ENCODE measurements at regions not wholly inside any gene's neighbourhood (a gene's known extent, or its start where the extent isn't known, plus 50 kb on each side); places are given as distances from the start of the nearest gene placed in this dataset.

DNA sequence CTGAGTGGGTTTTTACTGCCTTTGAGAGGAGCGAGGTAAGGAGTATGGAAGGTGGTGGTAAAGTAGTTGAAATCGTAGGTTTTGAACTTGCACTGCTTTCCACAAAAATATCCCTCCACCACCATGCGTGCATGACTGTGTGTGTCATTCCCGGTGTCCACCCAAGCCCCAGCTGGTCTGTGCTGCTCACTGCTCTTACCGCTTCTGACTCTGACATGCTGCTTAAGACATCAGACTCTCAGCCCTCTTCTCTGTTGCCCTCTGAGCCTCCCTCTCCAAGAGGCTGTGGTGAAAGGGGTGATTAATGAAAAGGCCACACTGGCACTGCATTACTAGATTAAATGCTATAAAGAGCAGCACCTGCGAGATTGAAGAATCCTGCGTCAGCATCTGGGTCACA, 128.7 kb downstream of the SPATA19 start:
- no peak overlapping the region for H3K4me3 Mint-ChIP-seq
- H3F3A ChIP-seq (ENCODE audit: low read depth): peaks cover 25% of the 10 kb centered on the region

DNA sequence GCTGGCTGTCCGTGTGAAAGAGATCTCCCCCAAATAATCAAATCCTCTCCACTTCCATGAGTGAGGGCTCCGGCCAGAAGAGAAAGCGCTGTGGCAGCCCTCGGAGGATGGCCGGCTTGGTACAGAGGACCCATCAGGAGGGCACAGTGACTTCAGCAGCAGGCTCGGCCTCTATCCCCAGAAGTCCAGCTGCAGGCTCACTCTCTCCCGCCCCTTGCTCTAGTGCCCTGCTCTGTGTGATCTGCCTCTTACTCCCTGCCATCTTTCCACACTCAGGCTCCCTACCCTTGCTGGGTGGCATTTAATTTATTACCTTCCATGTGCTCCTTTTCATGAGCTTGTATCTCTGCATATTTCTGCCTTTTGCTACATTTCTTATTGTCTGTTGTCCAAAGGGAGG, 129.7 kb downstream of the SPATA19 start:
- H3K4me1 ChIP-seq: peaks cover 38% of the 10 kb centered on the region
- no peak overlapping the region for H3K27ac Mint-ChIP-seq
- no peak for DNase-seq (ENCODE audit: low spot score)

More for the DNA sequence above, 128.7 kb downstream of the SPATA19 start:
- Histone ChIP-seq H3K36me3 (no peaks in the 10 kb centered on the region), H2AFZ (replicated peaks) (no peak overlapping the region), H4K20me1 (ENCODE audit: low read depth) (no peaks in the 10 kb centered on the region), H3K4me3 (no peak overlapping the region), H3K4me2 (no peak overlapping the region), H3K4me1 (peaks cover 36% of the 10 kb centered on the region), H3K9me3 (ENCODE audit: low read depth) (no peaks in the 10 kb centered on the region), H3K9ac (no peak overlapping the region), H3K27me3 (no peaks in the 10 kb centered on the region), H3K79me2 (ENCODE audit: low read depth) (no peaks in the 10 kb centered on the region), H3K27ac (no peak overlapping the region)
- no peak for DNase-seq (ENCODE audit: low spot score)
- peaks cover 17% of the 10 kb centered on the region for H3K4me1 Mint-ChIP-seq
- H3K27ac Mint-ChIP-seq: no peak overlapping the region
- H3K9me3 Mint-ChIP-seq: no peaks in the 10 kb centered on the region
- H3K36me3 Mint-ChIP-seq: no peaks in the 10 kb centered on the region
- H3K27me3 Mint-ChIP-seq (ENCODE audit: insufficient read depth, low read depth): peaks cover 7% of the 10 kb centered on the region
- TF ChIP-seq EZH2 (IDR thresholded peaks at IDR 0.05) (no peak), EZH2phosphoT487 (IDR thresholded peaks at IDR 0.05) (no peak)
- TF ChIP-seq, protein P1, sequence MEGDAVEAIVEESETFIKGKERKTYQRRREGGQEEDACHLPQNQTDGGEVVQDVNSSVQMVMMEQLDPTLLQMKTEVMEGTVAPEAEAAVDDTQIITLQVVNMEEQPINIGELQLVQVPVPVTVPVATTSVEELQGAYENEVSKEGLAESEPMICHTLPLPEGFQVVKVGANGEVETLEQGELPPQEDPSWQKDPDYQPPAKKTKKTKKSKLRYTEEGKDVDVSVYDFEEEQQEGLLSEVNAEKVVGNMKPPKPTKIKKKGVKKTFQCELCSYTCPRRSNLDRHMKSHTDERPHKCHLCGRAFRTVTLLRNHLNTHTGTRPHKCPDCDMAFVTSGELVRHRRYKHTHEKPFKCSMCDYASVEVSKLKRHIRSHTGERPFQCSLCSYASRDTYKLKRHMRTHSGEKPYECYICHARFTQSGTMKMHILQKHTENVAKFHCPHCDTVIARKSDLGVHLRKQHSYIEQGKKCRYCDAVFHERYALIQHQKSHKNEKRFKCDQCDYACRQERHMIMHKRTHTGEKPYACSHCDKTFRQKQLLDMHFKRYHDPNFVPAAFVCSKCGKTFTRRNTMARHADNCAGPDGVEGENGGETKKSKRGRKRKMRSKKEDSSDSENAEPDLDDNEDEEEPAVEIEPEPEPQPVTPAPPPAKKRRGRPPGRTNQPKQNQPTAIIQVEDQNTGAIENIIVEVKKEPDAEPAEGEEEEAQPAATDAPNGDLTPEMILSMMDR (IDR thresholded peaks at IDR 0.05): no peak

DNA sequence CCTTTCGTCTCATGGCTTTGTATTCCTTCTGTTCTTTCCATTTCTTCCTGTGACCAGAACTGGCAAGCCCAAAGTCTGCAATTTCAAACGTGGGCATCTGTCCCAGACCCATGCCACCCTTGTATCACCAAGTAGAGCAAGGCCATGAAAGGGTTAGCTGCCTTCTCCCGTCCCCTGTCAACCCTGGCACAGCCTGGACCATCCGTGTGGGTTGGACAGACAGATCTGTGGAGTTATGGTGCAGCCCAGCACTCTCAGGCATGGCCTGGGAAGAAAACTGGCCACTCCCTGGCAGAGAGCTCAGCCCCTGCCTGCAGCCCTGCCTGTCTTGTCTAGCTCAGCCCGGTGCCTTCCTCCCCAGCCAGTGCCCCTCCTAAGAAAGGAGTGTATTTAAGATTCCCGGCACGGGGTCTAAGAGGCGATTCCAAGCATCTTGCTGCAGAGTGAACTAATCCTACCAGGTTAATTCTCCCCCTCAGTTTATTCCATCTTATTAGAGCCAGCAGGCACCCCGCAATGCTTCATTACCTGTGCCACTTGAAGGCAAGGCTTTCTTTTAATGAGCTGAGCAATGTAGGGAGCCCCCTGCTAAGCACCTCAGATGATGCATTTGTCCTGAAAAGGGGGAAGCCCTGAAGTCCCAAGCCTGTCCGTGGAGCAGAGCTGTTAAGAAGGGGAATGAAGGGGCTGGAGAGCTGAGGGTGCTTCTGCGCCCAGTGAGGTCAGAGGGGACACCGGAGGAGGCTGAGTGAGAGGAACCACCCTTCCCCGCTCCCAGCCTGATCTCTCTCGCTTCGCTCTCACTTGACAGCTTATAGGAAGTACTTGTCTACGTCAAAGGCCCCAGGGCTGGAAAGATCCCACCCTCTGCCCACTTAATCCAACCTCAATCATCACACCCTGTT, 130.6 kb downstream of the SPATA19 start:
- Histone ChIP-seq H3K27ac (no peak overlapping the region), H3K4me3 (no peak overlapping the region), H3K79me2 (ENCODE audit: low read depth) (no peaks in the 10 kb centered on the region), H3K4me2 (peak overlapping the region; percentile 46), H2AFZ (replicated peaks) (no peak overlapping the region), H3K4me1 (peaks cover 38% of the 10 kb centered on the region), H4K20me1 (ENCODE audit: low read depth) (no peaks in the 10 kb centered on the region), H3K9me3 (ENCODE audit: low read depth) (no peaks in the 10 kb centered on the region), H3K9ac (no peak overlapping the region), H3K36me3 (no peaks in the 10 kb centered on the region), H3F3A (ENCODE audit: low read depth) (peaks cover 27% of the 10 kb centered on the region), H3K27me3 (no peaks in the 10 kb centered on the region)
- H3K36me3 Mint-ChIP-seq: no peaks in the 10 kb centered on the region
- TF ChIP-seq EZH2phosphoT487 (IDR thresholded peaks at IDR 0.05): no peak
- TF ChIP-seq EZH2 (IDR thresholded peaks at IDR 0.05): no peak
- TF ChIP-seq, protein P1 (IDR thresholded peaks at IDR 0.05): no peak
- H3K4me1 Mint-ChIP-seq: peaks cover 17% of the 10 kb centered on the region
- DNase-seq (ENCODE audit: low spot score): peak; percentile 72
- peaks cover 7% of the 10 kb centered on the region for H3K27me3 Mint-ChIP-seq (ENCODE audit: insufficient read depth, low read depth)
- no peaks in the 10 kb centered on the region for H3K9me3 Mint-ChIP-seq
- H3K4me3 Mint-ChIP-seq: no peak overlapping the region
- H3K27ac Mint-ChIP-seq: peak overlapping the region; percentile 26

More for the DNA sequence above, 129.7 kb downstream of the SPATA19 start:
- H3K9ac ChIP-seq: no peak overlapping the region
- H3K4me2 ChIP-seq: no peak overlapping the region
- no peaks in the 10 kb centered on the region for H3K79me2 ChIP-seq (ENCODE audit: low read depth)
- no peaks in the 10 kb centered on the region for H4K20me1 ChIP-seq (ENCODE audit: low read depth)
- no peaks in the 10 kb centered on the region for H3K27me3 ChIP-seq
- no peak overlapping the region for H3K4me3 ChIP-seq
- H3K9me3 ChIP-seq (ENCODE audit: low read depth): no peaks in the 10 kb centered on the region
- no peak overlapping the region for H2AFZ ChIP-seq (replicated peaks)
- H3K27ac ChIP-seq: no peak overlapping the region
- TF ChIP-seq EZH2phosphoT487 (IDR thresholded peaks at IDR 0.05): no peak
- TF ChIP-seq, protein P1 (IDR thresholded peaks at IDR 0.05): no peak
- H3K9me3 Mint-ChIP-seq: no peaks in the 10 kb centered on the region
- no peak overlapping the region for H3K4me3 Mint-ChIP-seq
- H3F3A ChIP-seq (ENCODE audit: low read depth): peaks cover 27% of the 10 kb centered on the region
- H3K27me3 Mint-ChIP-seq (ENCODE audit: insufficient read depth, low read depth): peaks cover 7% of the 10 kb centered on the region
- no peaks in the 10 kb centered on the region for H3K36me3 Mint-ChIP-seq
- no peaks in the 10 kb centered on the region for H3K36me3 ChIP-seq
- peaks cover 17% of the 10 kb centered on the region for H3K4me1 Mint-ChIP-seq

Measured in neural progenitor cell (in vitro differentiated cells).